IgD-negative memory B cell (primary cell): ENCODE measurements at regions not wholly inside any gene's neighbourhood (a gene's known extent, or its start where the extent isn't known, plus 50 kb on each side); places are given as distances from the start of the nearest gene placed in this dataset.
"Not testable (repeated sequence)": the region's sequence is repeated elsewhere in the genome, so short reads cannot be mapped to it uniquely, and the experiment has no call there.

Source experiments
- H3K27ac Mint-ChIP-seq, 3 donors: one replicate each; pipeline ENCODE4 v1.8.0; 2020 to 2022; ENCODE audit warnings: mild to moderate bottlenecking in 3 of 3, mixed read lengths in 3 of 3, moderate library complexity in 1 of 3
- H3K27me3 Mint-ChIP-seq: one replicate; pipeline ENCODE4 v1.8.0; 2021; ENCODE audit warnings: mixed read lengths
- H3K36me3 Mint-ChIP-seq: one replicate; pipeline ENCODE4 v1.8.0; 2020; ENCODE audit warnings: mild to moderate bottlenecking, mixed read lengths
- H3K4me1 Mint-ChIP-seq, 3 donors: one replicate each; pipeline ENCODE4 v1.8.0; 2020 to 2022; ENCODE audit warnings: mixed read lengths in 3 of 3, mild to moderate bottlenecking in 1 of 3
- H3K4me3 Mint-ChIP-seq, 4 donors: one replicate each; pipeline ENCODE4 v1.8.0; 2020 to 2022; ENCODE audit warnings: mild to moderate bottlenecking in 4 of 4, mixed read lengths in 4 of 4, moderate library complexity in 3 of 4
- H3K9me3 Mint-ChIP-seq, 3 donors: one replicate each; pipeline ENCODE4 v1.8.0; 2020 to 2021; ENCODE audit warnings: mixed read lengths in 3 of 3, mild to moderate bottlenecking in 1 of 3

DNA sequence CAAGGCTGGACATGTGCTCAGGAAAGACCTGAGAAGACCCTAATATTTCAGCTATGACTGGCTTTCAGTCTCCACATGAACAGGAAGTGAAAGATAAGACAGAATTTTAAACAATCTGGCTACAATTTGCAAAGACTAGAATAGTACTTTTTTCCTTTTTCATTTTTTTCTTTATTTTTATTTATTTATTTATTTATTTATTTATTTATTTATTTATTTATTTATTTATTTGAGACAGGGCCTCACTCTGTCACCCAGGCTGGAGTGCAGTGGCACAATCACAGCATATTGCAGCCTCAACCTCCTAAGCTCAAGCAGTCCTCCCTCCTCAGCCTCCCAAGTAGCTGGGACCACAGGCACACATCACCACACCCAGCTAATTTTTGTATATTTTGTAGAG is 61.1 kb upstream of the PHF6 start:
- not testable (repeated sequence) for H3K4me1 Mint-ChIP-seq, H3K27me3 Mint-ChIP-seq, H3K4me3 Mint-ChIP-seq, H3K27ac Mint-ChIP-seq, H3K36me3 Mint-ChIP-seq
- H3K9me3 Mint-ChIP-seq, result peaks cover 11 to 15% (median 12%) of the 10 kb centered on the region in 3 donors

DNA sequence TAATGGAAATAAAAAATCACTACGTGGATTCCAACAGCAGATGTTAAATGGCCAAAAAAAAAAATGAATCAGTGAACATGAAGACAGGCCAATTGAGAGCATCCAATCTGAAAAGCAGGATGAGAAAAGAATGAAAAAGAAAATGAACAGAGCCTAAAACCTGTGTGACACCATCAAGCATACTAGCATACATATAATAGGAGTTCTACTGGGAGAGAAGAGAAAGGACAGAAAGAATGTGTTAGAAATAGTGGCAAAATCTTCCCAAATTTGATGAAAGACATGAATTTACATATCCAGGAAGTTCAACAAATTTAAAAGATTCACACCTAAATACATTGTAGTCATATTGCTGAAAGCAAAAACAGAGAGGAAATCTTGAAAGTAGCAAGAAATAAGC is 59.7 kb upstream of the PHF6 start:
- Mint-ChIP-seq H3K4me1 (no peaks in the 10 kb centered on the region), H3K4me3 (peak overlapping the region in 1 of 4 donors; percentile 23), H3K27ac (no peak overlapping the region), H3K36me3 (peaks cover 3% of the 10 kb centered on the region), H3K27me3 (peaks cover 2% of the 10 kb centered on the region), H3K9me3 (peaks cover 11 to 15% (median 12%) of the 10 kb centered on the region in 3 donors)

DNA sequence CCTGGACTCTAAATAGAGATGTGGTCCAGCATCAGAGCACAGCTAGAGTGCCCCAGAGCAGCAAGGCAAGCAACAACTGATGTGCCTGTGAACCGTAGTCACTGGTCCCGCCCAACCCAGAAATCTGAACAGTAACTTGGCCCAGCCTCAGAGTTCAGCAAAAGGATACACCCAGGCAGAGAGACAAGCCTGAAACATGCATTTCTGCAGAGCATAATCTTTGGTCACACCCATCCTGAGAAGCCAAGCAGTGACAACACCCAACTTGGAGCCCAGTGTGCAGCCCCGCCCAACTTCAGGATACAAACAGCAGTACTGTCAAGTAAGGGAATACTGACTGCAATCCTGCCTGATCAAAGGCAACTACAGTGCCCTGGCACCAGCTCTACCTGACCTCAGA is 57.2 kb upstream of the PHF6 start:
- H3K4me3 Mint-ChIP-seq, result no peak overlapping the region
- H3K27ac Mint-ChIP-seq, result no peak overlapping the region
- peaks cover 2% of the 10 kb centered on the region for H3K27me3 Mint-ChIP-seq
- peaks cover 11 to 15% (median 12%) of the 10 kb centered on the region in 3 donors for H3K9me3 Mint-ChIP-seq
- H3K36me3 Mint-ChIP-seq, result no peaks in the 10 kb centered on the region
- no peaks in the 10 kb centered on the region for H3K4me1 Mint-ChIP-seq
